MM.1S (cell line): ENCODE measurements at regions not wholly inside any gene's neighbourhood (a gene's known extent, or its start where the extent isn't known, plus 50 kb on each side); places are given as distances from the start of the nearest gene placed in this dataset.

Source experiments
- DNase-seq: peaks from one replicate; pipeline ENCODE4 v3.0.0-alpha.2; 2015
- H2AFZ ChIP-seq: fragments of 300-600 bp; sonication (generic); 2 replicates; pipeline ENCODE4 v1.6.0; 2016; ENCODE audit warnings: antibody characterized with exemption, low read length
- H3F3A ChIP-seq: fragments of 300-600 bp; sonication (generic); 2 replicates; pipeline ENCODE4 v1.6.1; 2016; ENCODE audit warnings: mild to moderate bottlenecking, antibody characterized with exemption, low read length, moderate library complexity, mixed read lengths; ENCODE audit not compliant: insufficient read depth
- H3K27ac ChIP-seq: fragments of 300-600 bp; sonication (generic); 2 replicates; pipeline ENCODE4 v1.5.1; 2016; ENCODE audit warnings: mild to moderate bottlenecking, low read length
- H3K27me3 ChIP-seq: fragments of 300-600 bp; sonication (generic); replicated peaks from 2 replicates; pipeline ENCODE4 v1.6.0; 2016; ENCODE audit warnings: low read length; ENCODE audit not compliant: insufficient read depth
- H3K36me3 ChIP-seq: fragments of 300-600 bp; sonication (generic); replicated peaks from 2 replicates; pipeline ENCODE4 v1.6.1; 2016; ENCODE audit warnings: mild to moderate bottlenecking, low read length, mixed read lengths; ENCODE audit not compliant: insufficient read depth
- H3K4me1 ChIP-seq: fragments of 300-600 bp; sonication (generic); 2 replicates; pipeline ENCODE4 v1.6.1; 2016; ENCODE audit warnings: low read length, mixed read lengths
- H3K4me2 ChIP-seq: fragments of 300-600 bp; sonication (generic); 2 replicates; pipeline ENCODE4 v1.6.0; 2016; ENCODE audit warnings: low read depth, low read length
- H3K4me3 ChIP-seq: fragments of 300-600 bp; sonication (generic); 2 replicates; pipeline ENCODE4 v1.5.1; 2016; ENCODE audit warnings: low read length, mixed read lengths
- H3K79me2 ChIP-seq: fragments of 300-600 bp; sonication (generic); 2 replicates; pipeline ENCODE4 v1.6.1; 2016; ENCODE audit warnings: mixed run types, low read length, mixed read lengths
- H3K9ac ChIP-seq: fragments of 300-600 bp; sonication (generic); 2 replicates; pipeline ENCODE4 v1.6.1; 2016; ENCODE audit warnings: low read length, mixed read lengths
- H3K9me2 ChIP-seq: fragments of 300-600 bp; sonication (generic); replicated peaks from 2 replicates; pipeline ENCODE4 v1.6.1; 2016; ENCODE audit warnings: mild to moderate bottlenecking, low read length, mixed read lengths; ENCODE audit not compliant: insufficient read depth
- H3K9me3 ChIP-seq: fragments of 300-600 bp; sonication (generic); replicated peaks from 2 replicates; pipeline ENCODE4 v1.6.1; 2016; ENCODE audit warnings: mild to moderate bottlenecking, low read length, mixed read lengths; ENCODE audit not compliant: insufficient read depth
- H4K20me1 ChIP-seq: fragments of 300-600 bp; sonication (generic); 2 replicates; pipeline ENCODE4 v1.6.1; 2016; ENCODE audit warnings: mild to moderate bottlenecking, low read length, moderate library complexity, mixed read lengths; ENCODE audit not compliant: insufficient read depth
- EZH2 ChIP-seq: fragments of 300-600 bp; sonication (generic); optimal IDR thresholded peaks from 2 replicates; pipeline ENCODE3; 2017; ENCODE audit warnings: low read depth, mild to moderate bottlenecking, antibody characterized with exemption, low read length, mixed read lengths
- EZH2phosphoT487 ChIP-seq: fragments of 300-600 bp; sonication (generic); IDR thresholded peaks from 2 replicates; pipeline ENCODE4 v1.6.1; 2018; ENCODE audit warnings: antibody characterized with exemption, low read length
- TF ChIP-seq, protein P1 (sequence below): fragments of 300-600 bp; sonication (generic); IDR thresholded peaks from 2 replicates; pipeline ENCODE4 v1.5.1; 2016; ENCODE audit warnings: antibody characterized with exemption, low read length, mixed read lengths

DNA sequence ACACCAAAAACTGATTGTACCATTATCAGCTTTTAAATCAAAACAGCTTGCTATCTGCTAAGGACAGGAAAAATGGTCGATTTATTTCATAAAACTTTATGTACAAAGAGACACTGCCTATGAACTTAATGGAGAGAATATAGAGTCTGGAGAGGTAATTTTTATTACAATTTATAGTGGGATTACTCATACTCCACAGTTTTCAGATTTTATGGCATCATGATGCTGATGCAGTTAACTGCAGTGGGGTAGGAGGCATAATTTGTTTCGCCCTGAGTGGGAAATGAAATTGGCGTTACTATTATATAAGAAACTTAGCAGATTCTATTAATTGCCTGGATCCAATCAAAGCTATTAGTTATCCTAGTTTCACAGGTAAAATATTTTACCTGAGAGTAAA, 301.4 kb downstream of the KLF12 start:
- no peaks in the 10 kb centered on the region for H3F3A ChIP-seq
- H3K4me1 ChIP-seq, result no peaks in the 10 kb centered on the region
- H3K9me2 ChIP-seq, result no peaks in the 10 kb centered on the region
- no peaks in the 10 kb centered on the region for H4K20me1 ChIP-seq
- DNase-seq, result no peak
- no peak for TF ChIP-seq EZH2
- TF ChIP-seq, protein P1, sequence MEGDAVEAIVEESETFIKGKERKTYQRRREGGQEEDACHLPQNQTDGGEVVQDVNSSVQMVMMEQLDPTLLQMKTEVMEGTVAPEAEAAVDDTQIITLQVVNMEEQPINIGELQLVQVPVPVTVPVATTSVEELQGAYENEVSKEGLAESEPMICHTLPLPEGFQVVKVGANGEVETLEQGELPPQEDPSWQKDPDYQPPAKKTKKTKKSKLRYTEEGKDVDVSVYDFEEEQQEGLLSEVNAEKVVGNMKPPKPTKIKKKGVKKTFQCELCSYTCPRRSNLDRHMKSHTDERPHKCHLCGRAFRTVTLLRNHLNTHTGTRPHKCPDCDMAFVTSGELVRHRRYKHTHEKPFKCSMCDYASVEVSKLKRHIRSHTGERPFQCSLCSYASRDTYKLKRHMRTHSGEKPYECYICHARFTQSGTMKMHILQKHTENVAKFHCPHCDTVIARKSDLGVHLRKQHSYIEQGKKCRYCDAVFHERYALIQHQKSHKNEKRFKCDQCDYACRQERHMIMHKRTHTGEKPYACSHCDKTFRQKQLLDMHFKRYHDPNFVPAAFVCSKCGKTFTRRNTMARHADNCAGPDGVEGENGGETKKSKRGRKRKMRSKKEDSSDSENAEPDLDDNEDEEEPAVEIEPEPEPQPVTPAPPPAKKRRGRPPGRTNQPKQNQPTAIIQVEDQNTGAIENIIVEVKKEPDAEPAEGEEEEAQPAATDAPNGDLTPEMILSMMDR, result no peak
- TF ChIP-seq EZH2phosphoT487, result no peak
- no peak overlapping the region for H2AFZ ChIP-seq
- no peaks in the 10 kb centered on the region for H3K27me3 ChIP-seq
- no peaks in the 10 kb centered on the region for H3K36me3 ChIP-seq
- H3K27ac ChIP-seq, result no peak overlapping the region
- no peaks in the 10 kb centered on the region; the same call in 1 of the 2 replicates for H3K79me2 ChIP-seq
- H3K9ac ChIP-seq, result no peak overlapping the region
- H3K9me3 ChIP-seq, result no peaks in the 10 kb centered on the region
- no peak overlapping the region for H3K4me2 ChIP-seq
- H3K4me3 ChIP-seq, result no peak overlapping the region

DNA sequence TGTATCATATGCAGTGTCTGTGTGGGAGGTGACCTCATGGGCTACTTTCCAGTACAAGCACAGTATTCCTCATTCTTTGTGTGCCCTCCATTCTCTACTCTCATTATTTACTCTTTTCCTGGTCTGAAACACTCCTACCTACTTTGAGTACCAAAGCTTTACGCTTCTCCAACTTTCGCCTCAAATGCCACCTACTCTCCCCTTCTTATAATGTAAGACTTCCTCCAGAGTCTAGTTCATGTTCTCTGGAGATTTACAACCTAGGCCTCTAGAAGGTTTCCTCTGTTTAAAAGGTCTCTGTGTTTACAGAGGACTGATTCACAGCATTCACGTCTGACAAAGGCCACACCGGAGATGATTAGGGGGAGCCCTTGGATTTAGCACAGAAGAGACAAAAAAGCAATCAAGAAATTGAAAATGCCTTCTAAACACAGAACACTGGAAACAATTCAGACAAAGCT, 302.0 kb downstream of the KLF12 start:
- Histone ChIP-seq H3K4me2 (no peak overlapping the region), H3K9me2 (no peaks in the 10 kb centered on the region), H3K27ac (no peak overlapping the region), H4K20me1 (no peaks in the 10 kb centered on the region), H3K27me3 (no peaks in the 10 kb centered on the region), H3K36me3 (no peaks in the 10 kb centered on the region), H2AFZ (no peak overlapping the region), H3K4me3 (no peak overlapping the region), H3K9ac (no peak overlapping the region), H3F3A (no peaks in the 10 kb centered on the region), H3K79me2 (no peaks in the 10 kb centered on the region; the same call in 1 of the 2 replicates), H3K9me3 (no peaks in the 10 kb centered on the region), H3K4me1 (no peaks in the 10 kb centered on the region)
- TF ChIP-seq EZH2 (no peak), EZH2phosphoT487 (no peak)
- TF ChIP-seq, protein P1, result no peak
- no peak for DNase-seq

DNA sequence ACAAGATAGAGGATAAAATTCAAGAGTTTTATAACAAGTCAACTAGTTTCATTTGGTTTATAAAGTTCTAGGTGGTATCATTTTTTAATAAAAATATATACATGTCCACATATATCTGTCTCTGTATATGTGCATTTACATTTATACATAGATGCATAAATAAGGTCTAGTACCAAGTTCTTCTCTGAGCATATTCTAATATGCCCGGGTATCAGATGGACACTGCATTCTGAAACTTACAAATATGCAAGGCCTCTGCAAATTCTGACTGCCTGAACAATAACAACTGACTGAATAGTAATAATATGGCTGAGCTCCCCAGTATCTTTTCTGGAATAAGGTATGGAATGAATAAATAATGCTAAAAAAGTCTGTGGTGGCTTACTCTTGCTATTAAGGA, 304.8 kb downstream of the KLF12 start:
- Histone ChIP-seq H3K4me1 (no peaks in the 10 kb centered on the region), H3K4me3 (no peak overlapping the region), H3F3A (no peaks in the 10 kb centered on the region), H3K79me2 (no peaks in the 10 kb centered on the region; the same call in 1 of the 2 replicates), H3K4me2 (no peak overlapping the region), H3K9me3 (no peaks in the 10 kb centered on the region), H3K27ac (no peak overlapping the region), H2AFZ (no peak overlapping the region), H3K36me3 (no peaks in the 10 kb centered on the region), H4K20me1 (no peaks in the 10 kb centered on the region), H3K27me3 (no peaks in the 10 kb centered on the region), H3K9me2 (no peaks in the 10 kb centered on the region), H3K9ac (no peak overlapping the region)
- TF ChIP-seq EZH2phosphoT487 (no peak), EZH2 (no peak)
- TF ChIP-seq, protein P1, result no peak
- no peak for DNase-seq
